WI38 (cell line): ENCODE measurements at regions not wholly inside any gene's neighbourhood (a gene's known extent, or its start where the extent isn't known, plus 50 kb on each side); places are given as distances from the start of the nearest gene placed in this dataset.

Experiments used
- H3K4me3 ChIP-seq: 2 replicates; pipeline ENCODE4 v1.5.1; 2011; ENCODE audit warnings: low read depth, mild to moderate bottlenecking, control low read depth, low read length
- CTCF ChIP-seq: IDR thresholded peaks from 2 replicates; pipeline ENCODE4 v1.5.1; 2012; ENCODE audit warnings: low read depth, mild to moderate bottlenecking, control low read depth, low read length

DNA sequence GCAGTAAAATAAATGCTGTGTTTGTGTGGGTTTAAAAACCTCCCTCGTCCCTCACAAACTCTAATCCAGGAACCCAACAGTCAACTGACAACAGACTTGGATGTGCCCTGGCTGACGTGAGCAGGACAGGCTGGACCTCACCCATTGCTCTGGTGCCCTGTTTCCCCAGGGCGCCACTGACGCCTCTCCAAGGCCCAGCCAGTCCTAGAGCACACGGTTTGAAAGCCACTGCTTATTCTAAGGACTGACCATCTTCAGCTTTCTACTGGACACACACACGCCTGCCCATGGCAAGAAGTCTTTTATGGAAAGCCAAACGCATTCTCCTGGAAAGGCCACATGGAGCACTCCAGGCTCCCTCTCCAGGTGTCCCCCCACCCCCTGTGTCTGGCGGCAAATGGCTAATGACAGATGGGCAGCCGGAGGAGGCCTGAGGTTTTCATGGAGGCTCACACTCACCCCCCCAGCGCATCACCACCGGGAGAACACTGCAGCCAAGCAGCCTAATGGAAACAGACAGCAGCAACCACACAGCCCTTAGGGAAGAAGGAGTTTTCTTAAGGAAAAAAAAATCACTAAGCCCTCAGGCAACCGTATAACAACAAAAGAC is 319.2 kb downstream of the SOX9 start:
- no peak for TF ChIP-seq CTCF
- no peak overlapping the region for H3K4me3 ChIP-seq

DNA sequence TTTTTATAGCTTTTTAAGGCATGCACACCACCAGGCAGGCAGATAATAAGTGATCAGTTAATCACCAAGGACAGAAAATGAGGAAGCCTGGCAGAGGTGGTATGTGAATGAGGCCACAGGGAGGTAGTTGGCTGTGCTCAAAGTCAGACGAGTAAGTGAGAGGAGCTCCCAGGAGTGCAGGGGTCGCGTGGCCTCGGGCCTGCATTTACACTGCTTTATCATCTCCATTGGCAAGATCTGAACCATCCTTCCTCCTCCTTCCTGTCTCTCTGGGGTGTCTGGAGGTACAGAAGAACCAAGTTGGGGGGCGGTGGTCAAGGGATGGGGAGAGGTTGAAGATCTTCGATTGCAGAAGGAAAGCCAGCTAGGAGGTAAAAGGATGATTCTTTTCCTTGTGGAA is 320.1 kb downstream of the SOX9 start:
- no peak overlapping the region for H3K4me3 ChIP-seq
- TF ChIP-seq CTCF: no peak

GRCh38 chr17:72441909-72442308 is 321.1 kb downstream of the SOX9 start:
- no peak overlapping the region for H3K4me3 ChIP-seq
- TF ChIP-seq CTCF: no peak

- TF ChIP-seq CTCF: no peak
- no peak overlapping the region for H3K4me3 ChIP-seq
These were observed 323.8 kb downstream of the SOX9 start for GRCh38 chr17:72444517-72445054.

DNA sequence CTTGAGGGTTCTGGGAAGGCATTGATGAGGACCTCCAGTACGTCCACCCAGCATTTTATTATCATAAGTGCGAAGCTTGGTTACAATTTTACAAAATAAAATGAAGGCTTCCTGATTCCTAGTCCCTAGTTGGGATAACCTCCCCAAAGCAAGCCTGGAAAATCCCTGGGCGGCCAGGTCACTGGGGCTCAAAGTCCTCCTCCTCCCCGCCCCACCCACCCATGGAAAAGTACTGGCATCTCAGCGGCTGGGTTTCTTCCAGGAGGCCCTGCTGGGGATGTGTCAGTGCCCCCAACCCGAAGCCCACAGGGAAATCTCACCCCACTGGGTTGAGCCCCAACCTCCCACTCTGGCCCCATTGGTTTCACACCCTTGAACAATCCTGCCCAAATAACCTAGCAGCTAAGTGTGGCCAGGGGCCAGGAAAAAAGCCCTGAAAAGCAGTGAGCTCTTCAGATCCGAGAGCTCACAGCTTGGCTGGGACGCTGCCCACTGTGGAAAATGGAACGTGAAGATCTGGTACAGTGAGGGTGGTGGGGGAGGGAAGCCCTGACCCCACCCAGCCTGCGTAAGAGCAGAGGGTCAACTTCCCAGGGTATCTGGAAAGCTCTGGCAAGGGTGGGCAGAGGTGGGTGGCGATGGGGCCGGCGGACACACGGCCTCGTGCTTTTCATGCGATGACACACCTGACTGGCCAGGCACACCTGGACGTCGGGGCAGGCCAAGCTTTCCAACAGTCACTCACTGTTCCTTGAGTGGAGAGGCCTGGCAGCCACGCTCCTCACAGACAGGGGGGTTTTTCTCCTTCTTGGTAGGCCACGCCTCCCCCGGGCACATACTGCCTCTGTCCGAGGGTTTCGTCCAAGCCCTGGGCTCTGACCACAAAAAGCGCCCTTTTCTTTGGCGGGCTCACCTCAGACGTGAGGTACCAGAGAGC is 324.5 kb downstream of the SOX9 start:
- TF ChIP-seq CTCF: no peak
- no peak overlapping the region for H3K4me3 ChIP-seq

GRCh38 chr17:72446118-72446517 is 325.3 kb downstream of the SOX9 start:
- H3K4me3 ChIP-seq: no peak overlapping the region; the same call in 1 of the 2 replicates

More at GRCh38 chr17:72446118-72446517, 325.3 kb downstream of the SOX9 start:
- TF ChIP-seq CTCF: no peak
